ENCODE measurements at regions not wholly inside any gene's neighbourhood (a gene's known extent, or its start where the extent isn't known, plus 50 kb on each side); places are given as distances from the start of the nearest gene placed in this dataset.

DNA sequence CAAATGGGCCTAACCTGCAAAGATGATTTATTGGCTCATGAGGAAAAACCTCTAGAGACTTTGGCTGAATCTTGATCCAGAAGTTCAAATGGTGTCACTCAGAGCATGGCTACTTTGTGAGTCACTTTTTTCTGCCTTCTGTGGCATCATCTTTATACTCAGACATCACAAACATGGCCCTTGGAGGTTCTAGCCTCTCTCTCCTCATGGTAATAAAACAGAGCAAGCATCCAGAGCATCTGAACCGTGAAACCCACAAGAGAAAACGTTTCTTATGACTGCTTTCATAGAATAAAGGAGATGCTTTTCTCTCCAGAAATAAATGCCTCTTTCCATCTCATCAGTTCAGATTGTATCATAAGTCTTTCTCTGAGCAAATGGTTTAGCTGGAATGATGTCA is 780.3 kb downstream of the KCTD16 start:
- H2BK15ac ChIP-seq (ENCODE audit: low read depth, low read length) = no peak overlapping the region
- no peak overlapping the region for H3K27ac ChIP-seq (ENCODE audit: insufficient read depth, low read length)
- H3K27me3 ChIP-seq (ENCODE audit: control insufficient read depth, insufficient read depth, low read length) = no peaks in the 10 kb centered on the region
- H3K9me3 ChIP-seq (ENCODE audit: control insufficient read depth, insufficient read depth, low read length) = no peaks in the 10 kb centered on the region
- no peaks in the 10 kb centered on the region for H3K79me1 ChIP-seq (ENCODE audit: low read depth in 1 of 2, low read length in 2 of 2)
- no peak overlapping the region for H3K4me3 ChIP-seq (ENCODE audit: insufficient read depth, low read depth, low read length)
- H3K4me2 ChIP-seq (ENCODE audit: low read depth, low read length) = no peak overlapping the region
- H3K18ac ChIP-seq (ENCODE audit: low read depth, low read length) = no peak overlapping the region
- no peak overlapping the region for H3K23ac ChIP-seq (ENCODE audit: low read depth, low read length)
- H2AFZ ChIP-seq (replicated peaks; ENCODE audit: low read length, poor library complexity) = no peak overlapping the region
- no peak overlapping the region for H2BK5ac ChIP-seq (ENCODE audit: low read depth, low read length, poor library complexity, severe bottlenecking)
- ChIA-PET POLR2A (ENCODE audit: unreplicated experiment) (no interaction called here), CTCF (interaction anchor here (1.1 kb wide), 1 partner anchor 756 kb away, joined by 3 read pairs; no protein-coding TSS in a partner anchor)
- no peak overlapping the region for H2AK9ac ChIP-seq (replicated peaks; ENCODE audit: low read depth, low read length, poor library complexity)
- no CpG with 5 or more reads among the region's 2 CpGs for WGBS, 2 experiments (ENCODE audit: extremely low coverage in 2 of 2, insufficient read length in 1 of 2)
- no peaks in the 10 kb centered on the region for H3K36me3 ChIP-seq (ENCODE audit: control insufficient read depth, insufficient read depth, low read length)
- H4K5ac ChIP-seq (ENCODE audit: low read depth, low read length) = no peak overlapping the region
- in situ Hi-C loops (cut with MboI; ENCODE audit: low sequenced_read_pairs) (no loop called here), intact Hi-C loops (cut with micrococcal nuclease) (no loop called here), dilution Hi-C loops (cut with HindIII; ENCODE audit: low sequenced_read_pairs, unreplicated experiment) (no loop called here)
- no TSS peak for BruUV-seq (replicated peaks)
- no peak overlapping the region for H2AK5ac ChIP-seq (ENCODE audit: low read depth, low read length)
- DNase-seq (no peak), ATAC-seq (ENCODE audit: low read depth) (no peak)
- no peak overlapping the region for H3K14ac ChIP-seq (replicated peaks; ENCODE audit: low read depth, low read length)
- no peak overlapping the region for H2BK120ac ChIP-seq (ENCODE audit: low read depth, low read length)
- H4K91ac ChIP-seq (ENCODE audit: insufficient read depth, low read depth, low read length) = no peak overlapping the region
- H2BK20ac ChIP-seq (ENCODE audit: low read depth, low read length) = no peak overlapping the region
- H4K20me1 ChIP-seq (ENCODE audit: insufficient read depth, low read length) = no peaks in the 10 kb centered on the region
- H3K4ac ChIP-seq (ENCODE audit: low read depth, low read length) = no peak overlapping the region
- no peak overlapping the region for H4K8ac ChIP-seq (ENCODE audit: low read depth in 2 of 2, low read length in 2 of 2)
- no peak overlapping the region for H3K9ac ChIP-seq (ENCODE audit: low read depth, low read length)
- TF ChIP-seq MXI1 (IDR thresholded peaks at IDR 0.05; ENCODE audit: borderline replicate concordance, low read depth, low read length) = no peak
- no peak for TF ChIP-seq POLR2A (IDR thresholded peaks at IDR 0.05; ENCODE audit: low read depth, low read length)
- TF ChIP-seq RCOR1 (IDR thresholded peaks at IDR 0.05; ENCODE audit: insufficient replicate concordance, low read length) = no peak
- no peak for TF ChIP-seq MAZ (IDR thresholded peaks at IDR 0.05; ENCODE audit: borderline replicate concordance, low read depth, low read length)
- H3K56ac ChIP-seq (ENCODE audit: extremely low read depth, insufficient read depth, low read length) = no peak overlapping the region
- H3K4me1 ChIP-seq (ENCODE audit: control insufficient read depth, insufficient read depth, low read length) = no peaks in the 10 kb centered on the region
- no peaks in the 10 kb centered on the region for H3K9me1 ChIP-seq (ENCODE audit: insufficient read depth, low read length)

Measured in IMR-90 (cell line).